ENCODE measurements at regions not wholly inside any gene's neighbourhood (a gene's known extent, or its start where the extent isn't known, plus 50 kb on each side); places are given as distances from the start of the nearest gene placed in this dataset.

GRCh38 chr6:131433927-131434326, 139.1 kb upstream of the ARG1 start:
- Mint-ChIP-seq H3K36me3 (peaks cover 15% of the 10 kb centered on the region), H3K27ac (no peak overlapping the region), H3K9me3 (peaks cover 48% of the 10 kb centered on the region), H3K27me3 (ENCODE audit: low read depth) (peaks cover 11% of the 10 kb centered on the region), H3K4me3 (no peak overlapping the region), H3K4me1 (peaks cover 13% of the 10 kb centered on the region)
- ChIA-PET CTCF (interaction anchor here (1.2 kb wide), 1 partner anchor 26 kb away, joined by 3 read pairs; no protein-coding TSS in a partner anchor), POLR2A (no interaction called here)
- TF ChIP-seq OVOL2 (CRISPR knock-in tag; IDR thresholded peaks at IDR 0.05; ENCODE audit: borderline replicate concordance) (no peak), CREM (CRISPR knock-in tag; IDR thresholded peaks at IDR 0.05) (no peak), ATF1 (CRISPR knock-in tag; IDR thresholded peaks at IDR 0.05) (no peak), FOXP1 (CRISPR knock-in tag; IDR thresholded peaks at IDR 0.05; ENCODE audit: borderline replicate concordance) (no peak), ZNF423 (CRISPR knock-in tag; IDR thresholded peaks at IDR 0.05) (no peak)
- ATAC-seq (no peak), DNase-seq (ENCODE audit: low spot score) (no peak)

- H3K27me3 Mint-ChIP-seq (ENCODE audit: low read depth): peaks cover 11% of the 10 kb centered on the region; the same call in 1 of the 2 replicates
- ChIA-PET POLR2A (no interaction called here), CTCF (no interaction called here)
- no peak for TF ChIP-seq SMAD4 (CRISPR knock-in tag; IDR thresholded peaks at IDR 0.05)
- no peak for TF ChIP-seq GRHL2 (CRISPR knock-in tag; IDR thresholded peaks at IDR 0.05; ENCODE audit: insufficient replicate concordance, severe bottlenecking)
- no peak for TF ChIP-seq HMGXB4 (CRISPR knock-in tag; IDR thresholded peaks at IDR 0.05)
- no peak for TF ChIP-seq USF1 (CRISPR knock-in tag; IDR thresholded peaks at IDR 0.05)
- no peak for TF ChIP-seq PRRX2 (CRISPR knock-in tag; IDR thresholded peaks at IDR 0.05)
- TF ChIP-seq ZNF396 (CRISPR knock-in tag; IDR thresholded peaks at IDR 0.05; ENCODE audit: borderline replicate concordance): no peak
- no peak for TF ChIP-seq ZNF138 (CRISPR knock-in tag; conservative IDR thresholded peaks at IDR 0.05)
- no peak for TF ChIP-seq RORB (CRISPR knock-in tag; IDR thresholded peaks at IDR 0.05)
- no peak for TF ChIP-seq ATF3 (CRISPR knock-in tag; conservative IDR thresholded peaks at IDR 0.05)
- ATAC-seq (no peak), DNase-seq (ENCODE audit: low spot score) (no peak)
- peaks cover 10% of the 10 kb centered on the region for H3K36me3 Mint-ChIP-seq
- peaks cover 4% of the 10 kb centered on the region for H3K4me1 Mint-ChIP-seq
- H3K9me3 Mint-ChIP-seq: peaks cover 48% of the 10 kb centered on the region
- H3K4me3 Mint-ChIP-seq: no peak overlapping the region
- H3K27ac Mint-ChIP-seq: no peak overlapping the region
These were observed 136.7 kb upstream of the ARG1 start for GRCh38 chr6:131436358-131436757.

GRCh38 chr6:131443014-131443413, 130.0 kb upstream of the ARG1 start:
- POLR2A ChIA-PET: no interaction called here
- DNase-seq (ENCODE audit: low spot score) (no peak), ATAC-seq (no peak)
- Mint-ChIP-seq H3K36me3 (no peaks in the 10 kb centered on the region), H3K27me3 (ENCODE audit: low read depth) (no peaks in the 10 kb centered on the region; the same call in none of the 2 replicates), H3K4me3 (no peak overlapping the region), H3K9me3 (peaks cover 15% of the 10 kb centered on the region), H3K27ac (no peak overlapping the region), H3K4me1 (no peaks in the 10 kb centered on the region)
- CTCF ChIA-PET: no interaction called here
- TF ChIP-seq SOX15 (CRISPR knock-in tag; IDR thresholded peaks at IDR 0.05): no peak
- no peak for TF ChIP-seq ERG (CRISPR knock-in tag; IDR thresholded peaks at IDR 0.05)
- TF ChIP-seq E2F5 (CRISPR knock-in tag; IDR thresholded peaks at IDR 0.05): no peak
- TF ChIP-seq ATF1 (CRISPR knock-in tag; IDR thresholded peaks at IDR 0.05): no peak
- no peak for TF ChIP-seq ZNF512 (CRISPR knock-in tag; IDR thresholded peaks at IDR 0.05; ENCODE audit: borderline replicate concordance)
- TF ChIP-seq SP1 (CRISPR knock-in tag; conservative IDR thresholded peaks at IDR 0.05): no peak
- no peak for TF ChIP-seq ZNF263 (CRISPR knock-in tag; IDR thresholded peaks at IDR 0.05; ENCODE audit: low read depth)
- TF ChIP-seq ELF4 (CRISPR knock-in tag; IDR thresholded peaks at IDR 0.05; ENCODE audit: low read depth): no peak
- no peak for TF ChIP-seq NFATC4 (CRISPR knock-in tag; IDR thresholded peaks at IDR 0.05)
- TF ChIP-seq GRHL2 (CRISPR knock-in tag; IDR thresholded peaks at IDR 0.05; ENCODE audit: insufficient replicate concordance, severe bottlenecking): no peak
- no peak for TF ChIP-seq ZNF532 (CRISPR knock-in tag; IDR thresholded peaks at IDR 0.05; ENCODE audit: borderline replicate concordance)
